DND-41 (cell line): ENCODE measurements at regions not wholly inside any gene's neighbourhood (a gene's known extent, or its start where the extent isn't known, plus 50 kb on each side); places are given as distances from the start of the nearest gene placed in this dataset.

Experiments
- ATAC-seq: fragments of 200-7000 bp; cut with Tn5 transposase; 3 replicates; pipeline ENCODE4 v1.9.1; 2021; ENCODE audit warnings: low read depth; ENCODE audit not compliant: insufficient read depth
- DNase-seq: peaks from one replicate; pipeline ENCODE4 v3.0.0-alpha.2; 2020
- H2AFZ ChIP-seq: 2 replicates; pipeline ENCODE4 v1.6.0; 2012; ENCODE audit warnings: low read depth, low read length
- H3K27ac ChIP-seq: 2 replicates; pipeline ENCODE4 v1.5.1; 2012; ENCODE audit warnings: low read length, inconsistent platforms
- H3K27me3 ChIP-seq: fragments of 200-600 bp; sonication (generic); 2 replicates; pipeline ENCODE4 v1.6.0; 2012; ENCODE audit warnings: low read length, mild to moderate bottlenecking, inconsistent platforms; ENCODE audit not compliant: insufficient read depth, poor library complexity
- H3K36me3 ChIP-seq: 2 replicates; pipeline ENCODE4 v1.5.1; 2012; ENCODE audit warnings: low read length, inconsistent platforms; ENCODE audit not compliant: insufficient read depth
- H3K4me1 ChIP-seq: 2 replicates; pipeline ENCODE4 v1.5.1; 2012; ENCODE audit warnings: mild to moderate bottlenecking, low read length; ENCODE audit not compliant: insufficient read depth
- H3K4me2 ChIP-seq: 2 replicates; pipeline ENCODE4 v1.6.0; 2012; ENCODE audit warnings: mild to moderate bottlenecking, moderate library complexity, low read length, inconsistent platforms; ENCODE audit not compliant: insufficient read depth
- H3K4me3 ChIP-seq, 2 experiments: fragments of 200-600 bp in 1 of 2; shearing (Covaris generic) in 1 of 2; 2 replicates each; pipeline ENCODE4 v1.5.1; 2012 to 2016; ENCODE audit warnings: inconsistent platforms in 2 of 2, low read length in 2 of 2, mild to moderate bottlenecking in 2 of 2, low read depth in 1 of 2, moderate library complexity in 1 of 2
- H3K79me2 ChIP-seq: 2 replicates; pipeline ENCODE4 v1.6.0; 2012; ENCODE audit warnings: low read length, inconsistent platforms; ENCODE audit not compliant: insufficient read depth
- H3K9ac ChIP-seq: 2 replicates; pipeline ENCODE4 v1.6.0; 2012; ENCODE audit warnings: low read depth, mild to moderate bottlenecking, inconsistent platforms, low read length, moderate library complexity
- H3K9me3 ChIP-seq: 2 replicates; pipeline ENCODE4 v1.5.1; 2012; ENCODE audit warnings: low read length, moderate library complexity, mild to moderate bottlenecking, inconsistent platforms; ENCODE audit not compliant: insufficient read depth, severe bottlenecking
- H4K20me1 ChIP-seq: 2 replicates; pipeline ENCODE4 v1.6.0; 2012; ENCODE audit warnings: low read length; ENCODE audit not compliant: insufficient read depth
- CTCF ChIP-seq: IDR thresholded peaks from 2 replicates; pipeline ENCODE4 v1.5.1; 2012; ENCODE audit warnings: borderline replicate concordance, low read length, moderate library complexity, mild to moderate bottlenecking; ENCODE audit not compliant: poor library complexity, severe bottlenecking; ENCODE audit errors: extremely low read depth
- EZH2 ChIP-seq: IDR thresholded peaks from 3 replicates; pipeline ENCODE4 v1.6.1; 2012; ENCODE audit warnings: borderline replicate concordance, low read depth, mild to moderate bottlenecking, moderate library complexity, low read length, inconsistent platforms; ENCODE audit not compliant: severe bottlenecking

GRCh38 chr16:51762081-51762996 lies 611.3 kb upstream of the SALL1 start:
- Histone ChIP-seq H3K9me3 (no peaks in the 10 kb centered on the region), H3K36me3 (no peaks in the 10 kb centered on the region), H3K9ac (no peak overlapping the region), H3K4me2 (no peak overlapping the region), H3K4me3 (no peak overlapping the region), H2AFZ (no peak overlapping the region; the same call in 1 of the 2 replicates), H3K79me2 (no peaks in the 10 kb centered on the region), H4K20me1 (no peaks in the 10 kb centered on the region), H3K4me1 (no peaks in the 10 kb centered on the region), H3K27ac (no peak overlapping the region), H3K27me3 (peaks cover 14% of the 10 kb centered on the region)
- TF ChIP-seq EZH2 (no peak), CTCF (peak; percentile 91)
- ATAC-seq, result peak; percentile 95
- DNase-seq, result peak; percentile 68

- Histone ChIP-seq H3K9me3 (no peaks in the 10 kb centered on the region), H3K4me3 (no peak overlapping the region), H3K9ac (no peak overlapping the region), H3K27me3 (peaks cover 14% of the 10 kb centered on the region), H2AFZ (no peak overlapping the region), H3K4me2 (no peak overlapping the region), H3K27ac (no peak overlapping the region), H3K79me2 (no peaks in the 10 kb centered on the region), H3K4me1 (no peaks in the 10 kb centered on the region), H4K20me1 (no peaks in the 10 kb centered on the region), H3K36me3 (no peaks in the 10 kb centered on the region)
- no peak for DNase-seq
- no peak for ATAC-seq
- TF ChIP-seq CTCF (no peak), EZH2 (no peak)
Measured at GRCh38 chr16:51761001-51761400, 609.9 kb upstream of the SALL1 start.

- H3K4me1 ChIP-seq, result no peaks in the 10 kb centered on the region
- DNase-seq (no peak), ATAC-seq (no peak)
- no peak for TF ChIP-seq CTCF
- no peak for TF ChIP-seq EZH2
- no peak overlapping the region for H3K27ac ChIP-seq
- H3K27me3 ChIP-seq, result peaks cover 17% of the 10 kb centered on the region
- H4K20me1 ChIP-seq, result no peaks in the 10 kb centered on the region
- no peaks in the 10 kb centered on the region for H3K36me3 ChIP-seq
- no peaks in the 10 kb centered on the region for H3K9me3 ChIP-seq
- no peak overlapping the region for H2AFZ ChIP-seq
- H3K79me2 ChIP-seq, result no peaks in the 10 kb centered on the region
- H3K9ac ChIP-seq, result no peak overlapping the region
- no peak overlapping the region for H3K4me2 ChIP-seq
- H3K4me3 ChIP-seq, result no peak overlapping the region
Measured at GRCh38 chr16:51759999-51760398, 608.9 kb upstream of the SALL1 start.
